H1 (cell line): ENCODE measurements at regions not wholly inside any gene's neighbourhood (a gene's known extent, or its start where the extent isn't known, plus 50 kb on each side); places are given as distances from the start of the nearest gene placed in this dataset.

Experiments
- CTCF ChIA-PET: fragments of 300-600 bp; sonication (Branson Sonifier 250); formaldehyde crosslinking; loops from one replicate; lab custom pipeline; 2021; ENCODE audit not compliant: partially characterized antibody; lab: Charles Lee
- POLR2A ChIA-PET: fragments of 300-600 bp; sonication (Branson Sonifier 250); formaldehyde crosslinking; loops from one replicate; lab custom pipeline; 2021; ENCODE audit warnings: inconsistent platforms; ENCODE audit not compliant: partially characterized antibody; lab: Charles Lee
- DNase-seq, 2 experiments: peaks; one replicate each; pipeline versions ENCODE4 v3.0.0 to v3.0.0-alpha.2; 2010 to 2022; ENCODE audit warnings: low spot score in 2 of 2, low read depth in 1 of 2, mixed read lengths in 1 of 2
- FAIRE-seq: peaks from 2 replicates; lab custom pipeline; 2011; peaks lifted over from hg19 to GRCh38; lab: Jason Lieb, UNC
- H2AFZ ChIP-seq: 2 replicates; pipeline ENCODE4 v1.8.1; 2012; ENCODE audit warnings: low read length, inconsistent platforms
- H2AK5ac ChIP-seq: 2 replicates; pipeline ENCODE4 v1.6.1; 2013; ENCODE audit warnings: low read depth, low read length
- H2BK120ac ChIP-seq: replicated peaks from 2 replicates; pipeline ENCODE3; 2013; ENCODE audit warnings: low read depth, low read length, inconsistent platforms
- H2BK12ac ChIP-seq: 2 replicates; pipeline ENCODE4 v1.6.1; 2013; ENCODE audit warnings: low read depth, low read length
- H2BK15ac ChIP-seq: 2 replicates; pipeline ENCODE4 v1.6.1; 2013; ENCODE audit warnings: low read length
- H2BK20ac ChIP-seq: 2 replicates; pipeline ENCODE4 v1.6.1; 2013; ENCODE audit warnings: low read length
- H2BK5ac ChIP-seq: 2 replicates; pipeline ENCODE4 v1.6.1; 2013; ENCODE audit warnings: low read depth, low read length
- H3K14ac ChIP-seq: 2 replicates; pipeline ENCODE4 v1.6.1; 2013; ENCODE audit warnings: inconsistent platforms; ENCODE audit not compliant: insufficient read length
- H3K18ac ChIP-seq: 2 replicates; pipeline ENCODE4 v1.6.1; 2013; ENCODE audit warnings: low read length; ENCODE audit errors: extremely low read depth
- H3K23ac ChIP-seq: 2 replicates; pipeline ENCODE4 v1.6.1; 2013; ENCODE audit warnings: inconsistent platforms; ENCODE audit not compliant: insufficient read length
- H3K23me2 ChIP-seq: 2 replicates; pipeline ENCODE4 v1.6.1; 2013; ENCODE audit warnings: low read depth, low read length
- H3K27ac ChIP-seq: 2 replicates; pipeline ENCODE4 v1.6.1; 2011; ENCODE audit warnings: low read depth, low read length, inconsistent platforms
- H3K27me3 ChIP-seq, 4 experiments: replicated peaks in 1 of 4; 1 replicate in 1 of 4; 2 replicates in 3 of 4; pipeline versions ENCODE4 v1.6.1 to v1.8.1; 2011 to 2013; ENCODE audit warnings: low read length in 3 of 4, mild to moderate bottlenecking in 3 of 4, inconsistent platforms in 2 of 4, mixed read lengths in 2 of 4, moderate library complexity in 1 of 4; ENCODE audit not compliant: control insufficient read depth in 3 of 4, insufficient read depth in 3 of 4; ENCODE audit errors: extremely low read depth in 1 of 4
- H3K36me3 ChIP-seq, 4 experiments: 2 replicates each; pipeline versions ENCODE4 v1.6.1 to v1.8.1; 2011 to 2013; ENCODE audit warnings: mild to moderate bottlenecking in 4 of 4, low read length in 3 of 4, moderate library complexity in 2 of 4, control low read depth in 1 of 4, inconsistent platforms in 1 of 4; ENCODE audit not compliant: insufficient read depth in 4 of 4, control insufficient read depth in 2 of 4
- H3K4ac ChIP-seq: replicated peaks from 2 replicates; pipeline ENCODE3; 2013; ENCODE audit warnings: low read length, low read depth, mixed read lengths, inconsistent platforms; ENCODE audit not compliant: insufficient read length
- H3K4me1 ChIP-seq, 4 experiments: replicated peaks in 1 of 4; 1 replicate in 1 of 4; 2 replicates in 3 of 4; pipeline versions ENCODE4 v1.6.1 to v1.8.1; 2011 to 2013; ENCODE audit warnings: low read length in 3 of 4, inconsistent platforms in 2 of 4, mixed read lengths in 1 of 4; ENCODE audit not compliant: insufficient read depth in 4 of 4, control insufficient read depth in 3 of 4
- H3K4me2 ChIP-seq, 2 experiments: 2 replicates each; pipeline versions ENCODE4 v1.6.1 to v1.8.1; 2011 to 2013; ENCODE audit warnings: low read depth in 2 of 2, low read length in 2 of 2, control low read depth in 1 of 2, inconsistent platforms in 1 of 2, mild to moderate bottlenecking in 1 of 2; ENCODE audit not compliant: insufficient read depth in 1 of 2
- H3K4me3 ChIP-seq, 4 experiments: fragments of 200-600, 300-600 bp in 1 of 4; sonication (generic), shearing (Covaris generic), sonication (Bioruptor Twin) in 1 of 4; 2 replicates each; pipeline versions ENCODE4 v1.5.1 to v1.8.1; 2011 to 2016; ENCODE audit warnings: low read length in 4 of 4, low read depth in 3 of 4, control low read depth in 2 of 4, inconsistent platforms in 2 of 4, mild to moderate bottlenecking in 2 of 4, mixed read lengths in 1 of 4, moderate library complexity in 1 of 4; ENCODE audit not compliant: insufficient read depth in 2 of 4; ENCODE audit errors: extremely low read depth in 1 of 4
- H3K56ac ChIP-seq: replicated peaks from 2 replicates; pipeline ENCODE3; 2013; ENCODE audit warnings: low read depth, mild to moderate bottlenecking, mixed read lengths, low read length, inconsistent platforms; ENCODE audit not compliant: insufficient read length
- H3K79me1 ChIP-seq: 2 replicates; pipeline ENCODE4 v1.6.1; 2013; ENCODE audit warnings: low read depth, low read length, control low read depth
- H3K79me2 ChIP-seq, 2 experiments: 2 replicates each; pipeline versions ENCODE4 v1.6.1 to v1.8.1; 2012 to 2013; ENCODE audit warnings: low read length in 2 of 2, mild to moderate bottlenecking in 2 of 2, inconsistent platforms in 1 of 2; ENCODE audit not compliant: insufficient read depth in 2 of 2, control insufficient read depth in 1 of 2
- H3K9ac ChIP-seq, 4 experiments: replicated peaks in 1 of 4; 1 replicate in 1 of 4; 2 replicates in 3 of 4; pipeline versions ENCODE4 v1.6.1 to v1.8.1; 2011 to 2013; ENCODE audit warnings: low read depth in 3 of 4, low read length in 3 of 4, control low read depth in 2 of 4, mild to moderate bottlenecking in 2 of 4, moderate library complexity in 2 of 4, inconsistent platforms in 1 of 4; ENCODE audit errors: extremely low read depth in 1 of 4
- H3K9me3 ChIP-seq, 2 experiments: 2 replicates each; pipeline versions ENCODE4 v1.6.1 to v1.8.1; 2012 to 2013; ENCODE audit warnings: mild to moderate bottlenecking in 2 of 2, moderate library complexity in 2 of 2, control low read depth in 1 of 2, inconsistent platforms in 1 of 2, low read depth in 1 of 2, low read length in 1 of 2, mixed read lengths in 1 of 2; ENCODE audit not compliant: insufficient read depth in 2 of 2
- H4K20me1 ChIP-seq, 2 experiments: replicated peaks in 1 of 2; 2 replicates each; pipeline versions ENCODE3 to v1.8.1; 2011 to 2013; ENCODE audit warnings: inconsistent platforms in 2 of 2, low read length in 2 of 2, mild to moderate bottlenecking in 1 of 2; ENCODE audit not compliant: insufficient read depth in 2 of 2, control insufficient read depth in 1 of 2
- H4K5ac ChIP-seq: 2 replicates; pipeline ENCODE4 v1.6.1; 2013; ENCODE audit warnings: low read length, low read depth, mixed read lengths, inconsistent platforms; ENCODE audit not compliant: insufficient read length
- H4K8ac ChIP-seq: 2 replicates; pipeline ENCODE4 v1.8.0; 2013; ENCODE audit warnings: mild to moderate bottlenecking, moderate library complexity, low read length, inconsistent platforms; ENCODE audit not compliant: insufficient read depth; ENCODE audit errors: extremely low read depth
- H4K91ac ChIP-seq: replicated peaks from 2 replicates; pipeline ENCODE3; 2013; ENCODE audit warnings: low read length, mixed read lengths, inconsistent platforms; ENCODE audit not compliant: insufficient read length
- FOSL1 ChIP-seq: IDR thresholded peaks from 2 replicates; pipeline ENCODE4 v1.6.1; 2011; ENCODE audit warnings: mild to moderate bottlenecking, low read depth, low read length, moderate library complexity; ENCODE audit not compliant: insufficient read depth
- KDM4A ChIP-seq: IDR thresholded peaks from one replicate; pipeline ENCODE4 v1.7.1; 2012; ENCODE audit warnings: low read depth, mild to moderate bottlenecking, moderate library complexity, low read length, inconsistent platforms; ENCODE audit not compliant: severe bottlenecking
- RAD21 ChIP-seq, 2 experiments: IDR thresholded peaks in 1 of 2; conservative IDR thresholded peaks in 1 of 2; 2 replicates each; pipeline ENCODE4 v1.6.1; 2011; ENCODE audit warnings: low read depth in 2 of 2, low read length in 2 of 2, improper control_type of control experiment in 1 of 2, inconsistent platforms in 1 of 2, mild to moderate bottlenecking in 1 of 2, moderate library complexity in 1 of 2
- SIN3A ChIP-seq, 2 experiments: IDR thresholded peaks in 1 of 2; conservative IDR thresholded peaks in 1 of 2; 2 replicates each; pipeline ENCODE4 v1.6.1; 2011 to 2012; ENCODE audit warnings: low read length in 2 of 2, improper control_type of control experiment in 1 of 2, low read depth in 1 of 2, mild to moderate bottlenecking in 1 of 2
- SUZ12 ChIP-seq: fragments of 200-600 bp; sonication (generic); IDR thresholded peaks from 2 replicates; pipeline ENCODE4 v1.6.1; 2012; ENCODE audit warnings: mild to moderate bottlenecking, inconsistent platforms, low read length, moderate library complexity, mixed read lengths
- WGBS, 2 experiments: shearing (Covaris generic) in 1 of 2; methylation state at CpG; one replicate each; pipeline versions ENCODE4 v1.1.6 to v1.1.7; 2013 to 2015; ENCODE audit warnings: low lambda C conversion rate in 2 of 2, mixed read lengths in 2 of 2, inconsistent platforms in 1 of 2, low coverage in 1 of 2, missing lambda C conversion rate in 1 of 2; ENCODE audit not compliant: insufficient replicate concordance in 2 of 2, insufficient coverage in 1 of 2, insufficient read length in 1 of 2; ENCODE audit errors: extremely low coverage in 1 of 2, missing lambda C conversion rate in 1 of 2; 5-methylcytosine and 5-hydroxymethylcytosine counted together

GRCh38 chr3:106119614-106120082, 250.8 kb upstream of the CBLB start:
- no peaks in the 10 kb centered on the region for H3K4me1 ChIP-seq
- no peak overlapping the region for H3K27ac ChIP-seq
- 100% methylated on average over 1 of the region's 1 CpG; no CpG with 5 or more reads in 1 of the 2 experiments for whole genome bisulfite sequencing, 2 experiments
- H4K20me1 ChIP-seq: no peaks in the 10 kb centered on the region
- H3K9me3 ChIP-seq: no peaks in the 10 kb centered on the region
- no peak overlapping the region for H3K4ac ChIP-seq
- ChIA-PET CTCF (no interaction called here), POLR2A (no interaction called here)
- FAIRE-seq (no peak), DNase-seq (no peak)
- H3K23me2 ChIP-seq: no peaks in the 10 kb centered on the region
- no peaks in the 10 kb centered on the region for H3K79me1 ChIP-seq
- H3K36me3 ChIP-seq: no peaks in the 10 kb centered on the region
- no peak overlapping the region for H2BK120ac ChIP-seq
- no peak overlapping the region for H3K9ac ChIP-seq
- no peak overlapping the region for H3K23ac ChIP-seq
- H3K4me2 ChIP-seq: no peak overlapping the region
- no peak overlapping the region for H4K91ac ChIP-seq
- no peak overlapping the region for H2BK5ac ChIP-seq
- no peak overlapping the region for H2AFZ ChIP-seq
- no peak overlapping the region for H3K4me3 ChIP-seq
- no peak overlapping the region for H3K14ac ChIP-seq
- no peak overlapping the region for H2BK20ac ChIP-seq
- no peak overlapping the region for H2AK5ac ChIP-seq
- no peaks in the 10 kb centered on the region for H3K27me3 ChIP-seq
- H2BK15ac ChIP-seq: no peak overlapping the region
- no peak overlapping the region for H3K18ac ChIP-seq
- H3K56ac ChIP-seq: no peak overlapping the region
- H4K8ac ChIP-seq: no peak overlapping the region
- no peak overlapping the region for H2BK12ac ChIP-seq
- no peak overlapping the region for H4K5ac ChIP-seq
- no peaks in the 10 kb centered on the region for H3K79me2 ChIP-seq
- TF ChIP-seq FOSL1 (no peak), SUZ12 (no peak), SIN3A (conservative IDR thresholded peaks at IDR 0.05 in 1 of 2, IDR thresholded peaks at IDR 0.05 in 1 of 2; ENCODE audit: low read depth in 1 of 2, low read length in 2 of 2) (no peak), RAD21 (IDR thresholded peaks at IDR 0.05 in 1 of 2, conservative IDR thresholded peaks at IDR 0.05 in 1 of 2; ENCODE audit: low read depth in 2 of 2, low read length in 2 of 2) (no peak), KDM4A (no peak)
